ENCODE measurements at regions not wholly inside any gene's neighbourhood (a gene's known extent, or its start where the extent isn't known, plus 50 kb on each side); places are given as distances from the start of the nearest gene placed in this dataset.

GRCh38 chr3:64837126-64837738 lies 149.4 kb upstream of the ADAMTS9 start:
- no peak overlapping the region for H3K4me3 ChIP-seq (ENCODE audit: low read depth, low read length)
- DNase-seq (ENCODE audit: low read depth): no peak
- no peak for TF ChIP-seq CTCF (IDR thresholded peaks at IDR 0.05; ENCODE audit: insufficient read depth, low read length)

GRCh38 chr3:64836097-64836496 lies 148.3 kb upstream of the ADAMTS9 start:
- no peak overlapping the region for H3K4me3 ChIP-seq (ENCODE audit: low read depth, low read length)
- DNase-seq (ENCODE audit: low read depth): no peak
- no peak for TF ChIP-seq CTCF (IDR thresholded peaks at IDR 0.05; ENCODE audit: insufficient read depth, low read length)

GRCh38 chr3:64832098-64832497 lies 144.3 kb upstream of the ADAMTS9 start:
- TF ChIP-seq CTCF (IDR thresholded peaks at IDR 0.05; ENCODE audit: insufficient read depth, low read length): no peak
- H3K4me3 ChIP-seq (ENCODE audit: low read depth, low read length): no peak overlapping the region
- DNase-seq (ENCODE audit: low read depth): no peak

DNA sequence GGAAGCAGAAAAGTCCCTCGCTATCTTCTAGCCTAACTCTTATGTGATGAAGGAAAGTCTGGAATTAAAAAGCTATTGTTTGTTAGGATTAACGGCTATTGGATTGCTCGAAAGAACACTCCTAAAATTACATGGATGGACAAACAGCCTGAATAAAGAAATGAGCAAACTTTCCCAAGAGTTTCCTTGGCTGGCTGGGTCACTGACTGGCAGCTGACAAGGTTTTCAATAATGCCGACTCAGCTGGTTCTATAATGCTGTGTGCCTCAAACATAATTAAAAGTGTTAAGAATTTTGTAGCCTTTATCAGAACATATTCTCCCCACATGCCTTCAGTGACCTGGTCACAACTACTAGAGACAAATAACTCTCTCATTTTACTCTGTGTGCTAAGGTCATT lies 142.9 kb upstream of the ADAMTS9 start:
- no peak for DNase-seq (ENCODE audit: low read depth)
- no peak for TF ChIP-seq CTCF (IDR thresholded peaks at IDR 0.05; ENCODE audit: insufficient read depth, low read length)
- H3K4me3 ChIP-seq (ENCODE audit: low read depth, low read length): no peak overlapping the region

DNA sequence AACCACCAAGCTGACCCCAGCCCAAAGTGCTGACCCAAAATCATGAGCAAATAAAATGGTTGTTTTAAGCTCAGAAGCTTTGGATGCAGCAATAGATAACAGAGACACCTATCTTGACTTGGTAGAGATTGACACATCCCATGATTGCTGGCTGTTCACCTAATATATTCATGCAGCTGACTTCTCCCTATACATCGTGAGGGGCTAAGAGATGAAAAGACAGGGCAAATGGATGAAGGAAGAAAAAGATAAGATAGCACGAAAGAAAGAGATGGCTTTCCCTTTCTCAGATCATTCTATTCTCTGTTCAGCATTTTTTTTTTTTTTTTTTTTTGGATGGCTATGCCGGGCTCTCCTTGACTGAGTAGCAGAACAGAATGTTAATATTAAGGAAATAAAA lies 141.5 kb upstream of the ADAMTS9 start:
- DNase-seq (ENCODE audit: low read depth): no peak
- no peak for TF ChIP-seq CTCF (IDR thresholded peaks at IDR 0.05; ENCODE audit: insufficient read depth, low read length)

DNA sequence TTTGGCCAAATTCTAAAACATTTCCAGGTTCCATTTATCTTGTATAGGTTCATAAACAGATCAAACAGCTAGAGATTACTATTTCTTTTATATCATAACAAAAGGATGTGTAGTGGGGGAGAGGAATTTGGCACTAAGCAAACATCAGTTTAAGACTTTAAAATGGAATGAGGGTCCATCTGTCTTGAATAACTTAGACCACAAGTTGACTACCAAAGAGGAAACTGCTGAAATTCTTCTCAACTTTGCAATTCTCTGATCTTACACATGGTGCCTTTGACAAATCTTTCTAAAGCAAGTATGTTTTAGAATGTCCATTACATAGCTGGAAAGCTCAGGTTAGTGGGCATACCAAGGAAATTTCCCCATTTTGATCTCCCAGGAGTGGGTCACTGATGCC lies 140.5 kb upstream of the ADAMTS9 start:
- H3K4me3 ChIP-seq (ENCODE audit: low read depth, low read length): no peak overlapping the region
- DNase-seq (ENCODE audit: low read depth): no peak
- no peak for TF ChIP-seq CTCF (IDR thresholded peaks at IDR 0.05; ENCODE audit: insufficient read depth, low read length)

More for the DNA sequence above, 141.5 kb upstream of the ADAMTS9 start:
- H3K4me3 ChIP-seq (ENCODE audit: low read depth, low read length): no peak overlapping the region

- no peak for DNase-seq (ENCODE audit: low read depth)
- TF ChIP-seq CTCF (IDR thresholded peaks at IDR 0.05; ENCODE audit: insufficient read depth, low read length): no peak
- H3K4me3 ChIP-seq (ENCODE audit: low read depth, low read length): no peak overlapping the region
These were observed 139.6 kb upstream of the ADAMTS9 start for GRCh38 chr3:64827431-64827830.

Data from fibroblast of the aortic adventitia (primary cell).